SW480 (cell line): ENCODE measurements at regions not wholly inside any gene's neighbourhood (a gene's known extent, or its start where the extent isn't known, plus 50 kb on each side); places are given as distances from the start of the nearest gene placed in this dataset.

Experiments
- DNase-seq: peaks from one replicate; pipeline ENCODE4 v3.0.0-alpha.2; 2016; ENCODE audit warnings: low spot score

DNA sequence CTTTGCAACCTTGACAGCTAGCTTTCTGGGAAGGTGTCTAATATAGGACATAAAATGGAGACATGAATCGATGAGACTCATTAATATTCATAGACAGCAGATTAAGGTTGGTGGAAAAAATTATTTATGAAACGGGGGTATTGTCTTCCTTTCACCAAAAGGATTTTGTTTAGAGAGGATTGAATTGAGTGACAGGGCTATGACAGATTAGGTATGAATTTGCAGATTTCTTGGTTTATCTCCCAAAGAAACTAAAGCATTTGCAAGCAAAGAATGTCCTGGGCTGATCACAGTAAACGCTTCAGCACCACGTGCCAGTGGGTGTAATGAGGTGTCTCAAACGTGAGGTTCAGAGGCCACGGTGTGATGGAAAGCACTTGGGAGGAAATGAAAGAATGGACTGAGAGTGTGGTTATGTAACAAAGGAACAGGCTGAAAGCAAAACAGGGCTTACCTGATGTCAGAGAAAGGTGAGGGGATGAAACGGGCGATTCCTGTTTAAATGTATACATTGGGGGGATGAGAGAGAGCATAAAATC, 329.2 kb upstream of the NPVF start:
- DNase-seq = no peak

DNA sequence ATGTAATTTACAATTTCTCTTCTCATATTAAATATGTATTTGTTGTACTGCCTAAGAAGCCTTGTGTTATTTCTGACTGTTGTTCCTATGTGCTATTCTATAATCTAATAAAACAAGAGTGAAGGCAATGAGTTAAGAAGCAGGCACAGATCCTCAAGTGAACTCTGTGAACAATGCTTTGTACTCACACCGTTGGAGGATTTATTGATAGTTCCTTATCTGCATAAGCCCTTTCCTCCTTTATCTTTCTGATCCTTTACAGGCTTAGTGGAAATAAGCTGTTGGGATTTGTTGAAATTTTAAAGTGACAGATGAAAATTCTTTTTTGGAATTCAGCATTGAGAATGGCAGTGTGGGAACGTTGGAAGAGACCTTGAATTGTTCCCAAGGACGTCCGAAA, 329.6 kb upstream of the NPVF start:
- no peak for DNase-seq

DNA sequence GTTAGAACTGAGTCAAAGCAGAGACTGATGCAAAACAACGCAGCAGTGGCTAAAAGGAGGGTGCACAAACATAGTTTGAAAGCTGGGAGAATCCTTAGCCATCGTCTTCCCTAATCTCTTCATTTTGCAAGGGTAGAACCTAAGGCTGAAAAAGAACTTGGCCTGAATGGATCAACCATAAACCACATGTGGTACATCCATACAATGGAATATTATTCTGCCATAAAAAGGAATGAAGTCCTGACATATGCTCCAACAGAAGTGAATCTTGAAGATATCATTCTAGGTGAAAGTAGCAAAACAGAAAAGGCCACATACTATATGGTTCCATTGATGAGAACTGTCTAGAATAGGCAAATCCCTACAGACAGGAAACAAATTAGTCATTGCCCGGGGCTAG, 330.3 kb upstream of the NPVF start:
- no peak for DNase-seq

DNA sequence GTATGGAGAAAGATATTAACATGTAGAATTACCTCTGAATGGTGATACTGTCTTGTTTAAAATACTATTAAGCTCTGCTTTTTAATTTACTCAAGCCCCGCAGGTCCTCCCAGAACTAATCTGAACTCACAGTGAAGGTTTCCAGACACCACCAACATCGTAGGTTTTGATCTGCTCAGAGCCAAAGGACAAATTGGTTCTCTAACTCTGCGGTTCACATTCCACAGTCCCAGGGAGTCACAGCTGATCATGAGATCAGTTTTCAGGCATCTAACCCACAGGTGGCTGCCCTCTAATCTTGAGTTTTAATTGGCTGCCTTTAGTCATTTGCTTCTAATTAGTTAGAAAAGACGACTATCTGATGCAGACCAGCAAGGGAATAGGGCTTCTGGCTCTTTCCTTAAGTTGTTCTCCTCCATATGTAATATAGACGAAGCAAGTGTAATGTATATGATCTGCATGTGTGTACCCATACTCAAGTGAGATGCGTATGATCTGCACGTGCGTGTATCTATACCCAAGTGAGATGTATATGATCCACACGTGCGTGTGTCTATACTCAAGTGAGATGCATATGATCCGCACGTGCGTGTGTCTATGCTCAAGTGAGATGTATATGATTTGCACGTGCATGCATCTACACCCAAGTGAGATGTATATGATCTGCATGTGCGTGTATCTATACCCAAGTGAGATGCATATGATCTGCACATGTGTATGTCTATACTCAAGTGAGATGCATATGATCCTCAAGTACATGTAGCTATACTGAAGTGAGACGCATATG, 331.5 kb upstream of the NPVF start:
- DNase-seq = no peak

DNA sequence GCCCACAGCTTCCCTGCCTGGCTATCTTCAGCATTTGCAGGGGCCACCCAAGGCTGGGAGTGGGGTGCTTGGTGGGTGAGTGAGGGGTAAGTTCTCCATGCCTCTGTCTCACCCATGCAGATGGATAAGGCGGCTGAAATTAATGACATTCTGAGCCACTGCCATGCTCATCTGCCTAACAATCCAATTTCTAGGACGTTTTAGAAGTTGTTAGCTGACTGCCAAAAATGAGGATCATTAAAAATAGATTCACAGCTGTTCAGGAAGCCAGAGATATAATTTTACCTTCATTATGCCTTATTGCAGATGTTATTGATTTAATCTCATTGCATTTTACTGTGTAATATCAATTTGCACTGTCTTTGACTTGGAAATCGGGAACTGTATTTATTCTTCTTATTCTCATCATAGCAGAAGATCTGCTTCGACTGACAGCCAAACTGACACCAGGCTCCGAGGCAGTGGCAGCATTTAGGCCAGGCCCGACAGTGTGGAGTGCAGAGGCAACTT, 334.4 kb upstream of the NPVF start:
- DNase-seq = no peak

DNA sequence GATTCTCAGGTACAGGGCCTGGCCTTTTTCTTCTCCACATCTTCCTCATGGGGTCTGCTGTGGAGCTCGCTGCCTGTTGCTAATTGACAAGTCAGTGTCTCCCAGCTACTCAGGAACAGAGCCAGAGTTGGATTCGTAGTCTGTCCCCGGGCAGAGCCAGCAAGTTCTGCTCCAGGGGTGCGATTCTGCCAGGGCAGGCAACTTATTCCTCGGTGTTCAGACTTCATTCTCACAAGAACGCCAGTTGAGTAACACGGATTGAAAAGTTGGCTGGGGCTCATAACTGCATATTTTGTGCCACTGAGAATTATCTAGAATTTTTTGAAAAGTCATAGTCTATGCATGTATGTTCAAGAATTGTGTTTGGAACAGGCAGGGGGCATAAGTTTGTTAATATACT, 336.7 kb upstream of the NPVF start:
- no peak for DNase-seq

DNA sequence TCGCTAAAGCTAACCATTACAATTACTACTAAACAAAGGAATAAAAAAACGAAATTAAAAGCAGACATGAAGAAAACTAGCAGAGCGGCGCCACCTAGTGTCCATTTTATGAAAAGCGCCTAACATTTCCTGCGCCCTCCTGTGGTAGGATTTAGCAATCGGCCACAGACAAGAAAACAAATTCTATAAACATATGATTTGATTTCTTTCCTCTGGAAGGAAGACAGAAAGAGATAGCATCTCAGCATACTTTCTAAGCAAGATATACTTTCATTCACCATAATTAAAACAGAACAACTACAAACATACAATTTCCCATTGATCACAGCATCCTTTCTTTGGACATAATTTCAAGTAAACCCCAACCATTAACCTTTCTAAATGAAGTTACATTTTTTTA, 337.7 kb upstream of the NPVF start:
- peak; percentile 63 for DNase-seq

DNA sequence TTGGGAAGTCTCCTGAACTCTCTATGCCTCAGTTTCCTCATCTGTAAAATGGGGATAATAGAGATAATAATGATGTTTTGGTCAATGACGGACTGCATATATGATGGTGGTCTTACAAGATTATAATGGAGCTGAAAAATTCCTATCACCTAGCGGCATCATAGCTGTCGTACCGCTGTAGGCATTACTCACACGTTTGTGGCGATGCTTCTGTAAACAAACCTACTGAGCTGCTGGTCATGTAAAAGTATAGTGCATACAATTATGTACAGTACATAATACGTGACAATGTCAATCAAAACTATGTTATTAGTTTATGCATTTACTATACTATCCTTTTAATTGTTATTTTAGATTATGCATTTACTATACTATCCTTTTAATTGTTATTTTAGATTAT, 339.1 kb upstream of the NPVF start:
- peak; percentile 71 for DNase-seq

DNA sequence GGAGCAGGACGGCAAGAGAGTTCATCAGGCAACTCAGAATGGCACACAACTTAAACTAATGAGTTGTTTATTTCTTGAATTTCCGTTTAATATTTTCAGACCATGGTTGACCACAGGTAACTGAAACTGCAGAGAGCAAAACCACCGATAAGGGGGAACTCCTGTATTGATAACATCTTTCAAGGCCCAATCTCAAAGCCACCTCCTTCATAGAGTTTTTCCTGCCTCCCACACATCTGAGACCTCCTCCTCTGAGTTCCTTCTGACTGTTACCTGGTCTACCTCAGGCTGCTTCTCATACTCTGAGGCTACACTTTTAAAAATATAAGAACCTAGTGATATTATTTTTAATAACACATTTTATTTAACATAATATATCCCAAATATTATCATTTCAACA, 341.5 kb upstream of the NPVF start:
- DNase-seq = no peak

DNA sequence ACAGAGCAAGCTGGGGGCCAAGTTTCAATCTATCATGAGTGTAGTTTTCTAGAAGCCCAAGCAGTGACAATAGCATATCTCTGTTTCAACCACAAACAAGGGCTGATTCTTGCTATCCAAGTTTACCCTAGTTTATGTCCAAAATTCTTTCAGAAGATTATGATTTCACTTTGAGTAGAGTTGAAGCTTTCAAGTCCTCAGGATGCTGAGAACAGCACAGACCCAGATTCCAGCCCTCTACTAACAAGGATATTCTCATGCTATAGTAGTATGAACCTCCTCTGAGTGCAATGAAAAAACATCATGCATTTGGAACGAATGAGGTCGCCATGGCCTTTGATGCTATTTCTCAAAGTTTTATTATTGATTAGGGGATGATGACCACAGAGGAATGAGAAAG, 344.1 kb upstream of the NPVF start:
- DNase-seq = no peak

DNA sequence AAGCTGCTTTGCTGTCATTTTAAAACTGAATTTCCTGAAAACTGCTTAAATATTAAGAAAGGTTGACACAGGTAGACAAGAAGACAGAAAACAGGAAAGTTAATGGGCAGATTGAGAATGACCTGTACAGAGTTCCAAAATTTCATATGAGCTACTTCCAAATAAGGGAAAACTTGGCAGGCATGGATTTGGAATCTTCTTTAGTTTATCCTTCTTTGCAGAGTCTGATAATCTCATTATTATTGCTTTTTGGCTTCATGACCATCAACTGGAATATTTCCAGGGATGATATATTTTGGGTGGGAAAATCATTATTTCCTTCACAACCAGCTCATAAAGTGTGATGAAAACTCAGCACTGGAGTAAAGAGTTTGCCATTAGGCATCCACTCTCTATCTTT, 346.5 kb upstream of the NPVF start:
- DNase-seq = no peak

DNA sequence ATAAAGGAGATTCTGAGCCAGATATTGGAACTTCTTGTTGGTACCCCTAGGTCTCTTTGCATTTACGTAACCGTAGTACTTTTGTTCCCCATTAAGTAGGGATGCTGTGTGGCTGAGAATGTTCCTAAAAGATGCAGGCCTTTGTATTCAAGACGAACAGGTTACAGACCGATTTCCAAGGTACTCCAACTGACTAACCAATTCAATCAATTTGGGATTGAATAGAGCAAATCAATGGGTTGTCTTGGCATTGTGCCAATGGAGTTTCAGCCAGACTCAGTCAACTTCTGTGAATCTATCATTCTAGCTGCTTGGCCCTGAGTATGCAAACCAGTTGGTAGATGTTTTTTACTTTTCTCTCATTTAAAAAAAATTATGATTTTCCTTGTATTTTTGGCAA, 347.3 kb upstream of the NPVF start:
- DNase-seq = no peak

DNA sequence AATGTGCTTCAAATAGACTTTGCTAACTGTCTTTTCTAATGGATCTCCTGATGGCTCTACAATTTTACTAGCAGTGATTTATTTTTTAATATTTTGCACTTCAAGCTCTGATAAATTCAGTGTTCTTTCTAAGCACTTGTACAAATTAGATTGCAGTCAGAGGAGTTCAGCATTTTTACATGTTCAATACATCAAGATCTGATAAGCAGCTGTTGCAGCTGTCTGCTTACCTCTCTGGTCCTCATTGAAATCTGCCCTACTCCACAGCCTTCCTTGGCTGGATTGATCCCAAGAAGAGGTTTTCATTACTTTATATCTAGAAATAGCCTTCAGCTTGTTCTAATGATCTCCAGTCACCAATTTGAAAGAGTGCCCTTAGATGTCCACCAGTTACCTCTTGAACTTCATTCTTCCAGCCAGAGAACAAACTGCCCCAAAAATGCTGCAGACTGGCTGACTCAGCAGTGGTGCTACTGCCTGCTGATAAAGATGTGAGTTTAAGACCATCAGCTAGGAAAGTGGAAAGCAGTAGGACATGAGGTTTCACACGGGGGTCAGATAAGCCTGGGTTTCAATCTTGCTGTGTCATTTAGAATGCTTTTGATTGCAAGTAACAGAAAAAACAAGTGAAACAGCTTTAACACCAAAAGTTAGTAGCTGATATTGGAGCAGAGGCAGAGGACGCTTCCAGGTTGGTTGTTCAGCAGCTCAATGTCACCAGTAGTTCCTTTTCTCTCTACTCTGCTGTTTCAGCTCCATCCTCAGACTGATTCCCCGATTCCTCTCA, 350.9 kb upstream of the NPVF start:
- DNase-seq = no peak

DNA sequence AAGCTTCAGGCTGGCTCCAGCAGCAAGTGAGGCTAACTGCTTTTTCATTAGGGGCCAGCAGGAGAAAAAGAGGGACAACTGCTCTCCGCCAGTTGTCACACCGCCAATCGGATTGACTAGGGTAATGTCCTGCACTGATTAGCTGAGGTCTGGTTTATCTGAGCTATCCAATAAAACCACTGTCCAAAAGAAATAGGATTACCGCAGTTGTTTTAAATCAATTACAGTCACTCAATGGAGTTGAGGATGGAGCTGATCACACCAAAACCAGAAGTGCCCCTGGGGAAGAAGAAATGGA, 351.4 kb upstream of the NPVF start:
- no peak for DNase-seq

DNA sequence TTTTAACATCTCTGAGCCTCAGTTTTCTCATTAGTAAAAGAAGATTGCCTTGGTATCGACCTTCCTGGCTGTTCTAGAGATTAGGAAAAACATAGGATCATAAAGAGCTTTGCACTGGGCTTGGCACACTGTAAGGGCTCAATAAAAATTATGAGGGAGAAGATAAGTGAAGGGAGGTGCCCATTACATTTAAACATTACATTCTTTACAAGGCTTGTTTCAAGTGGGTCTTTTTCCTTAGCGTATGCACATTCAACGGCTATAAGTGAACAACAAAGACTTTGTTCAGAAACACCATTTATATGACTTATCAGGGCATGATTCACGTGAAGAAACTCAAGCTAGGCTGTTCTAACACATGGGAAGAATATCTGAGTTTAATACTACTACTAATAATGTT, 351.9 kb upstream of the NPVF start:
- DNase-seq = no peak

DNA sequence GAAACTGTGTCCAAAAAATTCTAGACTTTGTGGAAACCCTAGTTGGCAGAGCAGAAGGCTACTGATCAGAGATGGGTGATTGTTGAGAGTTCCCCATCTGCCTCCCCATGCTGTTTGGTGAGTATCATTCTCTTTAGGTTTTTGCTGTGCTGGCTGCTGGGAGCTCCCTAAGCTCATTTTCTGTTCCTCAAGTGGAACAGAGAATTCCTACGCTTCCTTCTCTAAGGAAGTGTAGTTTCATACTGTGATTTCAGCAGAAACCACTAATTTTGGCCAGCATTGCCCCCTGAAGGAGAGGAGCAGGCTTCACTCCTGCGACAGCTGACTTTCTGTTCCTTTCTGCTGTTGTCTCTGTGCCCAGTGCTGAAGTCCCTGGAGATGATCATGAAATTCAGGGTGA, 355.3 kb upstream of the NPVF start:
- no peak for DNase-seq

DNA sequence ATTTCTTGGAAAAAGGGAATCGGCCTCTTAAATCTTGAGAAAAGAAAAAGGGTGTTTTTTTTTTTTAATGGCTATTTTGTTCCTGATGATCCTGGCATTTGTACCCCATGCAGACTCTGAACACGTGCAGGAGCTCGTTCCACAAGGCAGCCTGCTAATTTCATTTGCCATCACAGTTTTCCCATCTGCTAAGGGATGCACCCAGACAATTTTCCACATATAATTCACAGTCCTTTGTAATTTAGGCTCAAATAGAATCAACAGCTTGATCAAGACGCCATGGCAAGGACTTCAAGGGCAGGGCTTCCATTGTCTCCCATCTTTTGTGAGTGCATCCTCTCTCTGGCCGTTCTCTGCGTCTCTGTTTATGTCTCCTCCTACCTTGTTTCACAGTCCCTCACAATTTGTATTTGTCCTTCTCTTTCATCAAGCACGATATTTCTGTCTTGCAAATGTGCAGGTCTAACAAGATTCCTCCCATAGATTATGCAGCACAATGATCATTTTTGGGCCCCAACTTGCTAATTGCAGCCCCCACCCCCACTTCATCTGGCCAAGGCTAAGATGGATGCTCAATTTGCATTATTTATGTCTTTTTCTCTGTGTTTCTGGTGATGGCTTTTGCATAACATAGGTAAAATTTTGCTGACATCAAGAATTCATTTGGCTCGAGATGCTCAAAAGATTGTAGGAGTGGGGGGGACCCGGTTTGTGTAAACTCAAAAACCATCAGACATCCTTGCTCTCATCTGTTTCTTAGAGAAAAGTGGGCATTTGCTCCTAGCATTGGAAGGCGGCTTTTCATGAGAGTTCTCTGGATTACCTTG, 356.0 kb upstream of the NPVF start:
- no peak for DNase-seq

DNA sequence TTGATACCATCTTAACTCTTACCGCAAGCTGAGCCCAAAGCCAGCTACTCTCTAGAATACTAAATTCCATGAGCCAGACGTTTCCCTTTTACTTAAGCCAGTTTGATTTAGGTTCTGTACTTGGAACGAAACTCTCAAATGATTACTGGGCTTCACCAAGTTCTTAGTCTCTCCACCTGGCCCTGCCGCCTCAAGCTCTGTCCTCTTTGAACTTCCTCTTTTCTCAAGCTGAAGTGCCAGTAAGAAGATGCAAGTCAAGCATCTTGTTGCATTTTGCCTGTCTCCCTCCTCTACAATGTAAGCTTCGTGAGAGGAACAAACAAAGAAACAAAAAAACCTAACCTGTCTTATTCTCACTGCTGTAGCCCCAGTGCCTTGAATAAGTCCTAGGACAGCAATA, 358.2 kb upstream of the NPVF start:
- DNase-seq = no peak

DNA sequence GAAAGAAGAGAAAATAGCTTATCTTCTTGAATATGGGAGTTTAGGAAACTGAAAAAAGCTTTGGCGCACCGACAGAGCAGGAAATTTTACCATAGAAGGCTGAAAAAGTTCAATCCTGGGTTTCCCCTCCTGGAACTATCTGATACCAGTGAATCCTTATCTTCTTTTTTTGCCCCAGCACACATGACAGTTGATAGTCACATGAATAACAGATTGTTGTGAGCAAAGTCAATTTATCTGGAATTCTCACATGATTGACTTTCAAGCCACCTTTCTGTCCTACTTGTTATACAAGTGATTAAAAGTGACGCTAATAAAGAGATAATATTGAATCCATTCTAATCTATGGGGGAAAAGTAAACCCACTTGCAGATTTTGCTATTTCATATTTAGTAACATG, 365.8 kb upstream of the NPVF start:
- DNase-seq = no peak

DNA sequence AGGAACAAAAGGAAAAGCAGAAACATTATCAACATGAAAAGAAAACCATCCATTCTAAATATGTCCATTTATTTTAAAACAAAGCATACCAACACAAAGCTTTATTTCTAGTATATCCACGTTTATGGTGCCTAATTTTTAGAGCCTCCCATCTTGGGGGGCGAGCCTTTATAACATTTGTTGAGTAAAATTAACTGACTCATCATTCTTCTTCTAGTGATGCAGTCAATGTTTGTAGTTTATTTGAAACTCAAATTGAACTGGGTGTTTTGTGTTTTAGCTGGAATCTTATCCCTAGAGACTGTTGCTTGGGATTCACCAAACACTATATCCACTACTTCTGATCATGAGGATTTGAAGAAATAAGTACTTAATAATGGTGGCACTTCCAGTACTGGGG, 366.4 kb upstream of the NPVF start:
- no peak for DNase-seq

DNA sequence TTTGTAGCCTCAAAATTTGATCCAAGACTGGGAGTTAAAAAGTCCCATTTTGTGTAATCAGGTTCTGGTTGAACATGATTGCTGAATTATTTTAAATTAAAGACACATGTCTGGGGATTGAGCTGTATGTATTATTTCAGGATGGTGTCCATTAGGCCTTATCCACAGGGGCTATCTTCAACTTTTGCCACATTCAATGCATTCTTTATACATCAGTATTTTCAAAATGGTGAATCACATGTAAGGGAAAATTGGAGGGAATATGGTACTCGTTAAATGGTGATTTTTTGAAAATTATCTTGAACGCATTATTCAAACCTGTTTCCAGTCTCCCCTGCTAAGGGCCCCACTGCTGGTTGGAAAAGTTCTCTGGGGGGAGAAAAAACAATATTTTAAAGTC, 367.7 kb upstream of the NPVF start:
- DNase-seq = no peak

DNA sequence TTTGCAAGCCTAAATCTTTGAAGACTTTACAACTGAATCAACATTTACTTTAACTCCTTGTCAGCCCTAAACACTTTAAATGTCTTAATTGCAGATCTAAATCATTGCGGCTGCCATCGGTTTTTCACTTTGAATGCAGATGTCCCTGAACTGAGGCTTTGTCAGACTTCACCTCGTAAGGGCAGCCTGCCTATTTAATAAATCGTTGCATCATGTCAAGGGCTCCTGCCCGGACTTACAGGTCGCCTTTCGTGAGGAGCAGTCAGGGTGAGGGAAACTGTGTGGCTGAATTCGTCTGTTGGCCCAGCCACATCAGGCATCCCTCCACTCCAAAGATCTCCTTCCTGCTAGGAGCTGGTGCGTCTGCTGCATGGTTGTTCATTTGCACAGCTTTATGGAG, 368.2 kb upstream of the NPVF start:
- DNase-seq = no peak

DNA sequence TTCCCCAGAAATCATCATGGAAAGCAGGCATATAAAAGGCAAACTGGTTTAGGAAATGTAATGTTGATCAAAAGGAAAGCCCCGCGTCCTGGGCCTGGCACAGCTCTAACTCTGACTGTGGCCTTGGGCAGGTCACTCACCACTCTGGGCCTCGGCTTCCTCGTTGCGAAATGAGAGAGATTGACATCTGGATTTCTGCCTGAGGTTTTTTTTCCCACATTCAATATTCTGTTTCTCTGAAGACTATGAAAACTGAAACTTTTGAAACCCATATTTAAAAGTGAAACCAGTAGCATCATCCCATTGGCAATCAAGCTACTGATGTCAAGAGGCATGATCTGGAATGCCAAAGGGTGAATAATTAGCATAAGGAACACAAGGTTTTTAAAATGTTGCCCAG, 369.7 kb upstream of the NPVF start:
- DNase-seq = no peak
